CD14-positive monocyte (primary cell): ENCODE measurements at regions not wholly inside any gene's neighbourhood (a gene's known extent, or its start where the extent isn't known, plus 50 kb on each side); places are given as distances from the start of the nearest gene placed in this dataset.

Experiments used
- DNase-seq, 3 donors: peaks; one replicate each; pipeline ENCODE4 v3.0.0-alpha.2; 2011 to 2022
- H2AFZ ChIP-seq: 2 replicates; pipeline ENCODE4 v1.6.0; 2012; ENCODE audit warnings: mild to moderate bottlenecking, low read depth, low read length, inconsistent platforms; ENCODE audit not compliant: insufficient read depth, poor library complexity, severe bottlenecking
- H3K27ac ChIP-seq, 2 donors: 1 replicate in 1 of 2; 2 replicates in 1 of 2; pipeline ENCODE4 v1.5.1; 2012 to 2013; ENCODE audit warnings: low read length in 2 of 2, control low read depth in 1 of 2, inconsistent platforms in 1 of 2, low read depth in 1 of 2, mild to moderate bottlenecking in 1 of 2
- H3K27me3 ChIP-seq, 2 donors: one replicate each; pipeline versions ENCODE4 v1.6.0 to v1.6.1; 2011 to 2013; ENCODE audit warnings: low read length in 2 of 2; ENCODE audit not compliant: control insufficient read depth in 2 of 2, insufficient read depth in 2 of 2
- H3K36me3 ChIP-seq, 2 donors: replicated peaks in 1 of 2; 1 replicate in 1 of 2; 2 replicates in 1 of 2; pipeline versions ENCODE4 v1.5.1 to v1.6.1; 2012 to 2013; ENCODE audit warnings: low read length in 2 of 2, control low read depth in 1 of 2, inconsistent platforms in 1 of 2, mild to moderate bottlenecking in 1 of 2; ENCODE audit not compliant: insufficient read depth in 2 of 2, control insufficient read depth in 1 of 2
- H3K4me1 ChIP-seq, 2 donors: 1 replicate in 1 of 2; 2 replicates in 1 of 2; pipeline versions ENCODE4 v1.5.1 to v1.6.1; 2012 to 2013; ENCODE audit warnings: low read length in 2 of 2, control low read depth in 1 of 2, inconsistent platforms in 1 of 2, mild to moderate bottlenecking in 1 of 2, moderate library complexity in 1 of 2; ENCODE audit not compliant: insufficient read depth in 2 of 2, control insufficient read depth in 1 of 2
- H3K4me2 ChIP-seq: replicated peaks from 2 replicates; pipeline ENCODE3; 2012; ENCODE audit warnings: low read length, moderate library complexity, mild to moderate bottlenecking; ENCODE audit not compliant: poor library complexity, severe bottlenecking; ENCODE audit errors: extremely low read depth
- H3K4me3 ChIP-seq, 3 experiments: fragments of 200-600 bp in 1 of 3; sonication (generic) in 1 of 3; replicated peaks in 1 of 3; 1 replicate in 2 of 3; 2 replicates in 1 of 3; pipeline ENCODE4 v1.5.1; 2011 to 2013; ENCODE audit warnings: low read length in 3 of 3, mild to moderate bottlenecking in 3 of 3, control low read depth in 2 of 3, low read depth in 2 of 3, inconsistent platforms in 1 of 3, moderate library complexity in 1 of 3
- H3K79me2 ChIP-seq: 2 replicates; pipeline ENCODE4 v1.6.0; 2012; ENCODE audit warnings: mild to moderate bottlenecking, control low read depth, inconsistent platforms, low read length, moderate library complexity; ENCODE audit not compliant: insufficient read depth
- H3K9ac ChIP-seq: 2 replicates; pipeline ENCODE4 v1.6.0; 2017; ENCODE audit warnings: low read length, mild to moderate bottlenecking; ENCODE audit not compliant: insufficient read depth, poor library complexity, severe bottlenecking
- H3K9me3 ChIP-seq, 2 donors: replicated peaks in 1 of 2; 1 replicate in 1 of 2; 2 replicates in 1 of 2; pipeline versions ENCODE4 v1.5.1 to v1.6.1; 2012 to 2013; ENCODE audit warnings: low read length in 2 of 2, control low read depth in 1 of 2; ENCODE audit not compliant: control insufficient read depth in 1 of 2, insufficient read depth in 1 of 2
- H4K20me1 ChIP-seq: 2 replicates; pipeline ENCODE4 v1.6.0; 2012; ENCODE audit warnings: mild to moderate bottlenecking, low read length, control low read depth, moderate library complexity; ENCODE audit not compliant: insufficient read depth
- H3K27ac Mint-ChIP-seq, 7 donors: one replicate each; pipeline ENCODE4 v1.8.0; 2020; ENCODE audit warnings: mild to moderate bottlenecking in 7 of 7, mixed read lengths in 7 of 7, moderate library complexity in 6 of 7, inconsistent platforms in 2 of 7
- H3K27me3 Mint-ChIP-seq, 3 donors: one replicate each; pipeline ENCODE4 v1.8.0; 2021 to 2022; ENCODE audit warnings: low read depth in 3 of 3, mild to moderate bottlenecking in 3 of 3, mixed read lengths in 3 of 3, moderate library complexity in 3 of 3, inconsistent platforms in 1 of 3
- H3K36me3 Mint-ChIP-seq, 2 donors: one replicate each; pipeline ENCODE4 v1.8.0; 2020; ENCODE audit warnings: mixed read lengths in 2 of 2, inconsistent platforms in 1 of 2, mild to moderate bottlenecking in 1 of 2
- H3K4me1 Mint-ChIP-seq: one replicate; pipeline ENCODE4 v1.8.0; 2020; ENCODE audit warnings: mild to moderate bottlenecking, mixed read lengths
- H3K4me3 Mint-ChIP-seq, 2 donors: one replicate each; pipeline ENCODE4 v1.8.0; 2020; ENCODE audit warnings: mild to moderate bottlenecking in 2 of 2, mixed read lengths in 2 of 2, moderate library complexity in 1 of 2
- H3K9me3 Mint-ChIP-seq, 7 donors: one replicate each; pipeline ENCODE4 v1.8.0; 2020 to 2022; ENCODE audit warnings: mixed read lengths in 7 of 7, mild to moderate bottlenecking in 6 of 7, moderate library complexity in 6 of 7, inconsistent platforms in 2 of 7
- WGBS: methylation state at CpG from one replicate; pipeline ENCODE4 v1.1.5; 2013; ENCODE audit warnings: missing lambda C conversion rate; ENCODE audit not compliant: insufficient coverage; 5-methylcytosine and 5-hydroxymethylcytosine counted together
- intact Hi-C, 2 donors: fragments of 100-400 bp; cut with micrococcal nuclease; formaldehyde crosslinking; loops; one replicate each; pipeline versions ENCODE4 v1.15.0 to v1.15.1; 2023
- TF ChIP-seq, protein P1 (sequence below): fragments of 200-600 bp; IDR thresholded peaks from one replicate; pipeline ENCODE4 v1.8.0; 2022; ENCODE audit warnings: antibody characterized with exemption, mild to moderate bottlenecking

DNA sequence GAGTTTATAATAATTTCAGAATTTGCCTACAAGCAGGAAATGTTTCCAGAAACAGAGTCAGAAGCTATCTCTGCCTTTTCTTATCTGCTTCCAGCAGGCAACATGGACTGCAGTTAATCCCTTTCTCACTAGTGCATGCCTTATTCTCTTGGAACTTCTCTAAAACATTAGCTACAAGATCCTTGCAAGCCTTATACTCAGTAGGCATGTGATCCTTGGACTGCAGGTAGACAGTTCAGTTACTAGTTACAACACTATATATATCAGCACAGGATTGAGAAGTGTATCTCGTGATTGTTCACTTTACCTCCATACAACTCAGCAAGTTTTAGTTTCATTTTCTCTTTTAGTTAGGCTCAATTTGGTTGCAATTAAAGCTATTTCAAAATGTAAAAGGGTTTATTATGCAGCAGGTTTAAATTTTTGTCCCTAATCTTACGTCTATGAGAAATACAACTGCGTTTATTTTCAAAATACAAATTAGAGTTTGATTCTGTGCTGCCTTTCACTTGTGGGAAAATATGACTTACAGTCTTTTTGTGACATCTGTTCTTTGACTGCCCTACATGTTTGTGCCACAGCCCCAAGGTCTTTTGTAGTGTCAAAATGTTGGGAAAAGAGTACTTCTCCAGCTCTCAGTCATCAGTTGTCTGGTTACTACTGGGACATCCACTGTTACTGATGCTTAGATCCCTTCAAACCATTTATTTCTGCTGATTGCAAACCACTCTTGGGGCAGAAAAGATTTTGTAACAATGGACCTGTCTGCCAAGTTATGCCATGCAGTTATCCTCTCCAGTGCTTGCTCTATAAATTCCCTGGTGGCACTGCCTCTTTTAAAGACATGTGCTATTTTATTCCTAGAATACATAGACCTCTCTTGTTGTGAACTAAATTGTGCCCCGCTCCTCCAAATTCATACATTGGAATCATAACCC lies 709.0 kb upstream of the FOXG1 start:
- no peaks in the 10 kb centered on the region for H3K36me3 ChIP-seq
- no peaks in the 10 kb centered on the region for H3K27me3 Mint-ChIP-seq
- no CpG with 5 or more reads among the region's 4 CpGs for WGBS
- H3K4me3 Mint-ChIP-seq: peak overlapping the region; percentile 34 to 56
- H3K4me1 ChIP-seq: peaks cover 4 to 17% of the 10 kb centered on the region in 2 donors
- H3K27ac ChIP-seq: peak overlapping the region in 1 of 2 donors; percentile 35
- H3K27ac Mint-ChIP-seq: no peak overlapping the region
- peak overlapping the region in 1 of 3 experiments; percentile 47 for H3K4me3 ChIP-seq
- no peaks in the 10 kb centered on the region for H3K27me3 ChIP-seq
- peak overlapping the region; percentile 39 for H3K4me2 ChIP-seq
- peaks cover 27% of the 10 kb centered on the region for H3K4me1 Mint-ChIP-seq
- H2AFZ ChIP-seq: peak overlapping the region; percentile 41
- H4K20me1 ChIP-seq: no peaks in the 10 kb centered on the region
- TF ChIP-seq, protein P1, sequence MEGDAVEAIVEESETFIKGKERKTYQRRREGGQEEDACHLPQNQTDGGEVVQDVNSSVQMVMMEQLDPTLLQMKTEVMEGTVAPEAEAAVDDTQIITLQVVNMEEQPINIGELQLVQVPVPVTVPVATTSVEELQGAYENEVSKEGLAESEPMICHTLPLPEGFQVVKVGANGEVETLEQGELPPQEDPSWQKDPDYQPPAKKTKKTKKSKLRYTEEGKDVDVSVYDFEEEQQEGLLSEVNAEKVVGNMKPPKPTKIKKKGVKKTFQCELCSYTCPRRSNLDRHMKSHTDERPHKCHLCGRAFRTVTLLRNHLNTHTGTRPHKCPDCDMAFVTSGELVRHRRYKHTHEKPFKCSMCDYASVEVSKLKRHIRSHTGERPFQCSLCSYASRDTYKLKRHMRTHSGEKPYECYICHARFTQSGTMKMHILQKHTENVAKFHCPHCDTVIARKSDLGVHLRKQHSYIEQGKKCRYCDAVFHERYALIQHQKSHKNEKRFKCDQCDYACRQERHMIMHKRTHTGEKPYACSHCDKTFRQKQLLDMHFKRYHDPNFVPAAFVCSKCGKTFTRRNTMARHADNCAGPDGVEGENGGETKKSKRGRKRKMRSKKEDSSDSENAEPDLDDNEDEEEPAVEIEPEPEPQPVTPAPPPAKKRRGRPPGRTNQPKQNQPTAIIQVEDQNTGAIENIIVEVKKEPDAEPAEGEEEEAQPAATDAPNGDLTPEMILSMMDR: no peak
- intact Hi-C loops: no loop called here
- H3K9me3 Mint-ChIP-seq: peaks cover 0 to 8% (median under 1%) of the 10 kb centered on the region in 7 donors
- H3K79me2 ChIP-seq: no peaks in the 10 kb centered on the region
- H3K9ac ChIP-seq: no peak overlapping the region
- H3K9me3 ChIP-seq: no peaks in the 10 kb centered on the region
- no peak for DNase-seq
- no peaks in the 10 kb centered on the region for H3K36me3 Mint-ChIP-seq

DNA sequence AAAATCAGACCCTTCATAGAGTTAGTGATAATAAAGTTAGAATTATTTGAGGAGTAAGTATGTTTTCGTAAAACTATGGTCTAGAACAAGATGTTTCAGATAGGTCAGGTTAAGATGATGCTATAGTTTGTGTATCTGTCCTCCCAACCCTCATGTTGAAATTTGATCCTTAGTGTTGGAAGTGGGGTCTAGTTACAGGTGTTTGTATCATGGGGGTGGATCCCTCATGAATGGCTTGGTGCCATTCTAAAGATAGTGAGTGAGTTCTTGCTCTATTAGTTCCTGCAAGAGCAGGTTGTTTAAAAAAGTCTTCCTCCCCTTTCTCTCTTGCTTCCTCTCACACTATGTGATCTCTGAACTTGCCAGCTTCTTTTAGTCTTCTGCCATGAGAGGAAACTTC lies 707.3 kb upstream of the FOXG1 start:
- WGBS: 100% methylated on average over 1 of the region's 1 CpG
- H3K27me3 Mint-ChIP-seq: no peaks in the 10 kb centered on the region

More for the DNA sequence above, 707.3 kb upstream of the FOXG1 start:
- H3K79me2 ChIP-seq: no peaks in the 10 kb centered on the region
- no peak overlapping the region for H3K4me3 ChIP-seq
- H3K27ac ChIP-seq: no peak overlapping the region
- peaks cover 27% of the 10 kb centered on the region for H3K4me1 Mint-ChIP-seq
- DNase-seq: no peak
- no peaks in the 10 kb centered on the region for H3K9me3 ChIP-seq
- no peaks in the 10 kb centered on the region for H3K36me3 ChIP-seq
- TF ChIP-seq, protein P1: no peak
- H3K27ac Mint-ChIP-seq: peak overlapping the region in 1 of 7 donors; percentile 71
- H3K9me3 Mint-ChIP-seq: peaks cover 0 to 9% (median 2%) of the 10 kb centered on the region in 7 donors
- H3K4me1 ChIP-seq: peaks cover 4 to 17% of the 10 kb centered on the region in 2 donors
- intact Hi-C loops: no loop called here
- H3K36me3 Mint-ChIP-seq: no peaks in the 10 kb centered on the region
- no peak overlapping the region for H2AFZ ChIP-seq
- H3K9ac ChIP-seq: no peak overlapping the region
- H3K27me3 ChIP-seq: no peaks in the 10 kb centered on the region
- H4K20me1 ChIP-seq: no peaks in the 10 kb centered on the region
- H3K4me2 ChIP-seq: no peak overlapping the region
- no peak overlapping the region for H3K4me3 Mint-ChIP-seq
